CD8-positive, alpha-beta memory T cell (primary cell): ENCODE measurements at regions not wholly inside any gene's neighbourhood (a gene's known extent, or its start where the extent isn't known, plus 50 kb on each side); places are given as distances from the start of the nearest gene placed in this dataset.

Experiments used
- CTCF ChIA-PET: fragments of 350-600 bp; sonication (Branson Sonifier 250); formaldehyde crosslinking; loops from one replicate; lab custom pipeline; 2021; ENCODE audit warnings: antibody characterized with exemption; lab: Charles Lee
- POLR2A ChIA-PET: fragments of 350-600 bp; sonication (Branson Sonifier 250); formaldehyde crosslinking; loops from one replicate; lab custom pipeline; 2021; ENCODE audit warnings: antibody characterized with exemption; lab: Charles Lee
- DNase-seq, 5 donors: peaks; one replicate each; pipeline versions ENCODE4 v3.0.0 to v3.0.0-alpha.2; 2020 to 2022; ENCODE audit warnings: mixed read lengths in 1 of 5
- H3K27ac ChIP-seq: one replicate; pipeline ENCODE4 v1.7.0; 2013; ENCODE audit warnings: low read depth, mild to moderate bottlenecking, low read length, moderate library complexity
- H3K27me3 ChIP-seq: 2 replicates; pipeline ENCODE4 v1.7.0; 2013; ENCODE audit warnings: low read length, mild to moderate bottlenecking; ENCODE audit not compliant: insufficient read depth, poor library complexity, severe bottlenecking
- H3K36me3 ChIP-seq: 2 replicates; pipeline ENCODE4 v1.7.0; 2013; ENCODE audit warnings: mild to moderate bottlenecking, low read length, moderate library complexity; ENCODE audit not compliant: insufficient read depth
- H3K4me1 ChIP-seq: 2 replicates; pipeline ENCODE4 v1.7.0; 2013; ENCODE audit warnings: mild to moderate bottlenecking, low read length, moderate library complexity; ENCODE audit not compliant: insufficient read depth
- H3K4me3 ChIP-seq: 2 replicates; pipeline ENCODE4 v1.7.0; 2013; ENCODE audit warnings: mild to moderate bottlenecking, low read length
- H3K9me3 ChIP-seq: 2 replicates; pipeline ENCODE4 v1.7.0; 2013; ENCODE audit warnings: mild to moderate bottlenecking, low read length
- H3K27ac Mint-ChIP-seq, 8 donors: one replicate each; pipeline ENCODE4 v1.8.0; 2020 to 2021; ENCODE audit warnings: mixed read lengths in 8 of 8, mild to moderate bottlenecking in 6 of 8, inconsistent platforms in 3 of 8, moderate library complexity in 3 of 8
- H3K27me3 Mint-ChIP-seq, 2 donors: one replicate each; pipeline ENCODE4 v1.8.0; 2020 to 2021; ENCODE audit warnings: mixed read lengths in 2 of 2, mild to moderate bottlenecking in 1 of 2, moderate library complexity in 1 of 2
- H3K36me3 Mint-ChIP-seq, 3 donors: one replicate each; pipeline ENCODE4 v1.8.0; 2020 to 2021; ENCODE audit warnings: mixed read lengths in 3 of 3, inconsistent platforms in 1 of 3, mild to moderate bottlenecking in 1 of 3
- H3K4me1 Mint-ChIP-seq, 3 donors: one replicate each; pipeline ENCODE4 v1.8.0; 2020 to 2021; ENCODE audit warnings: mixed read lengths in 3 of 3, inconsistent platforms in 1 of 3, mild to moderate bottlenecking in 1 of 3
- H3K4me3 Mint-ChIP-seq, 7 donors: one replicate each; pipeline ENCODE4 v1.8.0; 2020 to 2021; ENCODE audit warnings: mixed read lengths in 7 of 7, mild to moderate bottlenecking in 6 of 7, moderate library complexity in 4 of 7, inconsistent platforms in 2 of 7
- H3K9me3 Mint-ChIP-seq, 5 donors: one replicate each; pipeline ENCODE4 v1.8.0; 2020 to 2022; ENCODE audit warnings: mixed read lengths in 5 of 5, mild to moderate bottlenecking in 3 of 5, moderate library complexity in 2 of 5, inconsistent platforms in 1 of 5

- no peak for DNase-seq
- POLR2A ChIA-PET, result no interaction called here
- Mint-ChIP-seq H3K4me3 (no peak overlapping the region), H3K9me3 (peaks cover 1 to 13% (median 7%) of the 10 kb centered on the region in 5 donors), H3K27me3 (peaks cover 15 to 33% of the 10 kb centered on the region in 2 donors), H3K36me3 (no peaks in the 10 kb centered on the region), H3K27ac (no peak overlapping the region), H3K4me1 (no peaks in the 10 kb centered on the region)
- Histone ChIP-seq H3K27me3 (no peaks in the 10 kb centered on the region), H3K27ac (no peak overlapping the region), H3K4me1 (no peaks in the 10 kb centered on the region), H3K9me3 (no peaks in the 10 kb centered on the region), H3K4me3 (no peak overlapping the region), H3K36me3 (no peaks in the 10 kb centered on the region)
- CTCF ChIA-PET, result no interaction called here
Measured at GRCh38 chr6:40882323-40882997, 156.6 kb downstream of the UNC5CL start.

- ChIA-PET CTCF (no interaction called here), POLR2A (no interaction called here)
- Histone ChIP-seq H3K4me3 (no peak overlapping the region), H3K9me3 (no peaks in the 10 kb centered on the region), H3K4me1 (no peaks in the 10 kb centered on the region), H3K27ac (no peak overlapping the region), H3K36me3 (no peaks in the 10 kb centered on the region), H3K27me3 (no peaks in the 10 kb centered on the region)
- Mint-ChIP-seq H3K27ac (no peak overlapping the region), H3K4me3 (no peak overlapping the region), H3K27me3 (peaks cover 21 to 41% of the 10 kb centered on the region in 2 donors), H3K4me1 (no peaks in the 10 kb centered on the region), H3K36me3 (no peaks in the 10 kb centered on the region), H3K9me3 (peaks cover 2 to 13% (median 7%) of the 10 kb centered on the region in 5 donors)
- DNase-seq, result no peak
Measured at GRCh38 chr6:40881501-40881900, 157.5 kb downstream of the UNC5CL start.

GRCh38 chr6:40880906-40881305, 158.1 kb downstream of the UNC5CL start:
- CTCF ChIA-PET, result no interaction called here
- DNase-seq, result no peak
- Mint-ChIP-seq H3K27ac (no peak overlapping the region), H3K4me1 (no peaks in the 10 kb centered on the region), H3K9me3 (peaks cover 2 to 13% (median 7%) of the 10 kb centered on the region in 5 donors), H3K27me3 (peaks cover 24 to 45% of the 10 kb centered on the region in 2 donors), H3K36me3 (no peaks in the 10 kb centered on the region), H3K4me3 (no peak overlapping the region)
- no peaks in the 10 kb centered on the region for H3K36me3 ChIP-seq
- H3K4me1 ChIP-seq, result no peaks in the 10 kb centered on the region
- no peaks in the 10 kb centered on the region for H3K27me3 ChIP-seq
- POLR2A ChIA-PET, result no interaction called here
- H3K27ac ChIP-seq, result no peak overlapping the region
- H3K4me3 ChIP-seq, result no peak overlapping the region
- no peaks in the 10 kb centered on the region for H3K9me3 ChIP-seq

GRCh38 chr6:40879169-40879568, 159.9 kb downstream of the UNC5CL start:
- Mint-ChIP-seq H3K36me3 (no peaks in the 10 kb centered on the region), H3K27ac (no peak overlapping the region), H3K27me3 (peaks cover 31 to 49% of the 10 kb centered on the region in 2 donors), H3K4me1 (no peaks in the 10 kb centered on the region), H3K4me3 (no peak overlapping the region), H3K9me3 (peaks cover 3 to 13% (median 7%) of the 10 kb centered on the region in 5 donors)
- DNase-seq, result no peak
- no peak overlapping the region for H3K27ac ChIP-seq
- CTCF ChIA-PET, result no interaction called here
- no peaks in the 10 kb centered on the region for H3K9me3 ChIP-seq
- H3K4me1 ChIP-seq, result no peaks in the 10 kb centered on the region
- H3K36me3 ChIP-seq, result no peaks in the 10 kb centered on the region
- H3K27me3 ChIP-seq, result no peaks in the 10 kb centered on the region
- no peak overlapping the region for H3K4me3 ChIP-seq
- POLR2A ChIA-PET, result no interaction called here

DNA sequence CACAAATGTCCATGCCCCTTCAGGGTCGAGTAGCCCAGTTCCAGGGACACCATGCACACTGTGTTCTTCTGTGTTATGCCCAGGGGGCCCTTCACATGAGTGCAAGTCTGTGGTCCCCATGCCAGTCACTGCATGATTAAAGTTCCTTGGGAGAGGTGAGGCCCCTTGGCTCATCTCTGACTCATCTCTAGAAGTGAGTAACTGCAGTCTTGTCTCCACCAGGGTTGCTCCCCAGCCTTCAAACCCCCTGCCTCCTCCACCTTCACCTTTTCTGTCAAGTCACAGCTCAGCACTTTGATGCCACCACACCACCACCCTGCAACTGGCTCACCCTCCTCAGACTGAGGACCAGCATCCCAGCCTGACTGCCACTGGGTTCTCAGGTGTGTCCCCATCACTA, 161.7 kb downstream of the UNC5CL start:
- Mint-ChIP-seq H3K36me3 (no peaks in the 10 kb centered on the region), H3K9me3 (peaks cover 3 to 13% (median 7%) of the 10 kb centered on the region in 5 donors), H3K27me3 (peaks cover 31 to 57% of the 10 kb centered on the region in 2 donors), H3K4me1 (no peaks in the 10 kb centered on the region), H3K4me3 (no peak overlapping the region), H3K27ac (no peak overlapping the region)
- Histone ChIP-seq H3K36me3 (no peaks in the 10 kb centered on the region), H3K4me1 (no peaks in the 10 kb centered on the region), H3K27ac (no peak overlapping the region), H3K27me3 (no peaks in the 10 kb centered on the region), H3K4me3 (no peak overlapping the region), H3K9me3 (no peaks in the 10 kb centered on the region)
- DNase-seq, result no peak
- POLR2A ChIA-PET, result no interaction called here
- CTCF ChIA-PET, result no interaction called here

DNA sequence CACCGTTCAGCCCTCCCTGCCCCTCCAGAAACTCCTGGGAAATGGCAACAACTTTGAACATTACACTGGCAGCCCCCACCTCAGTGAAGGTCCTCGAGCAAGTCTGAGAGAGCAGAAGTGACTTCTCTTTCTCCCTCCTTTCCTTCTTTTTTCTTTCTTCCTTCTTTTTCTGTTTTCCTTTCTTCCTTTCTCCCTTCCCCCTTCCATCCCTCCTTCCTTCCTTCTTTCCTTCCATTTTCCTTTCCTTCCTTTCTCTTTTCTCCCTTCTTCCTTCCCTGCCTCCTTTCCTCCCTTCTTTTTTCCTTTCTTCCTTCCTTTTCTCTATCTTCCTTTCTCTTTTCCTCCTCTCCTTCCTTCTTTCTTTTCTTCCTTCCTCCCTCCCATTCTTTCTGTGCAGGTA, 162.7 kb downstream of the UNC5CL start:
- no peaks in the 10 kb centered on the region for H3K36me3 ChIP-seq
- H3K9me3 ChIP-seq, result no peaks in the 10 kb centered on the region
- no peaks in the 10 kb centered on the region for H3K27me3 ChIP-seq
- ChIA-PET POLR2A (no interaction called here), CTCF (no interaction called here)
- Mint-ChIP-seq H3K36me3 (no peaks in the 10 kb centered on the region), H3K27ac (no peak overlapping the region), H3K4me1 (no peaks in the 10 kb centered on the region), H3K27me3 (peaks cover 29 to 55% of the 10 kb centered on the region in 2 donors), H3K4me3 (no peak overlapping the region), H3K9me3 (peaks cover 3 to 13% (median 7%) of the 10 kb centered on the region in 5 donors)
- H3K27ac ChIP-seq, result no peak overlapping the region
- DNase-seq, result no peak
- H3K4me3 ChIP-seq, result no peak overlapping the region
- H3K4me1 ChIP-seq, result no peaks in the 10 kb centered on the region

GRCh38 chr6:40874495-40874894, 164.5 kb downstream of the UNC5CL start:
- no peaks in the 10 kb centered on the region for H3K36me3 ChIP-seq
- H3K36me3 Mint-ChIP-seq, result no peaks in the 10 kb centered on the region
- no peak overlapping the region for H3K4me3 ChIP-seq
- no peak for DNase-seq
- no peaks in the 10 kb centered on the region for H3K4me1 ChIP-seq
- H3K9me3 ChIP-seq, result no peaks in the 10 kb centered on the region
- CTCF ChIA-PET, result interaction anchor here (0.7 kb wide), 1 partner anchor 8 kb away, joined by 3 read pairs; no protein-coding TSS in a partner anchor
- POLR2A ChIA-PET, result no interaction called here
- no peaks in the 10 kb centered on the region for H3K27me3 ChIP-seq
- no peaks in the 10 kb centered on the region for H3K4me1 Mint-ChIP-seq
- no peak overlapping the region for H3K27ac ChIP-seq
- H3K27me3 Mint-ChIP-seq, result peaks cover 29 to 45% of the 10 kb centered on the region in 2 donors
- peaks cover 3 to 9% (median 7%) of the 10 kb centered on the region in 5 donors for H3K9me3 Mint-ChIP-seq
- no peak overlapping the region for H3K4me3 Mint-ChIP-seq
- no peak overlapping the region for H3K27ac Mint-ChIP-seq

DNA sequence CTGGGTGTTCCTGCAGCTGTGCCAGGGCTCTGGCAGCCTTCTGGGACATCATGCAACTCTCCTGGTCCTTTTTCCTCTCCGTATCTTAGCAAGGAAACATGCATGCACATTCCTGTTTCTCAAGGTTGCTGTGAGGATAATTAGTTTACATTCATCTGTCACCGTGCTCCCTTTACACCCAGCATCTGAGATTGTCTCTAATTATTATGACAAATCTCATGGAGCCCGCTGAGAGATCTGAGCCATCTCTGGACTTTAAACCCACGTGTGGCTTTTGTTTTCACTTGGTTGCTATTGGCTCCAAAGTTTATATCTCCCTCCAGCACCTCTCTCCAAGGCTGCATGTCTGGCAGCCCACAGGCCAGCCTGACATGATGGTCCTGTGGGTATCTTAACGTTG, 167.6 kb downstream of the UNC5CL start:
- H3K27ac Mint-ChIP-seq, result no peak overlapping the region
- H3K4me3 ChIP-seq, result no peak overlapping the region
- no peaks in the 10 kb centered on the region for H3K36me3 ChIP-seq
- H3K4me1 Mint-ChIP-seq, result no peaks in the 10 kb centered on the region
- H3K27me3 Mint-ChIP-seq, result peaks cover 9 to 38% of the 10 kb centered on the region in 2 donors
- CTCF ChIA-PET, result no interaction called here
- no peak overlapping the region for H3K27ac ChIP-seq
- POLR2A ChIA-PET, result no interaction called here
- H3K4me1 ChIP-seq, result no peaks in the 10 kb centered on the region
- no peak overlapping the region for H3K4me3 Mint-ChIP-seq
- H3K9me3 Mint-ChIP-seq, result peaks cover 0 to 3% (median 0%) of the 10 kb centered on the region in 5 donors
- no peaks in the 10 kb centered on the region for H3K27me3 ChIP-seq
- DNase-seq, result no peak
- H3K36me3 Mint-ChIP-seq, result no peaks in the 10 kb centered on the region
- H3K9me3 ChIP-seq, result no peaks in the 10 kb centered on the region
